AG10803 (cell line): ENCODE measurements at regions not wholly inside any gene's neighbourhood (a gene's known extent, or its start where the extent isn't known, plus 50 kb on each side); places are given as distances from the start of the nearest gene placed in this dataset.

ENCODE experiments used
- DNase-seq: peaks from one replicate; pipeline ENCODE4 v3.0.0; 2010; ENCODE audit warnings: low read depth
- H3K4me3 ChIP-seq: 2 replicates; pipeline ENCODE4 v1.5.1; 2011; ENCODE audit warnings: mild to moderate bottlenecking, low read length, control low read depth
- CTCF ChIP-seq: conservative IDR thresholded peaks from 2 replicates; pipeline ENCODE4 v1.5.1; 2011; ENCODE audit warnings: mild to moderate bottlenecking, low read length, control low read depth, inconsistent platforms

DNA sequence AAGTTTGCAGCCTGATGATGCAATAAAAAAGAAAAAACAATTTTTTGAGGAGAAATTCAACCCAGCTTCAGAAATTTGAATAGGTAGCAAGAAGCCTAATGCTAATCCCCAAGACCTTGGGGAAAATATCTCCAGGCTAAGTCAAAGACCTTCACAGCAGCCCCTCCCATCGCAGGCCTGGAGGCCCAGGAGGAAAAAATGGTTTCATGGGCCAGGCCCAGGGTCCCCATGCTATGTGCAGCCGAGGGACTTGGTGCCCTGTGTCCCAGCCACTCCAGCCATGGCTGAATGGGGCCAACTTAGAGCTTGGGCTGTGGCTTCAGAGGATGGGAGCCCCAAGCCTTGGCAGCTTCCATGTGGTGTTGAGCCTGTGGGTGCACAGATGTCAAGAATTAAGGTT lies 210.3 kb downstream of the SUCLA2 start:
- no peak for TF ChIP-seq CTCF
- H3K4me3 ChIP-seq = no peak overlapping the region
- no peak for DNase-seq

DNA sequence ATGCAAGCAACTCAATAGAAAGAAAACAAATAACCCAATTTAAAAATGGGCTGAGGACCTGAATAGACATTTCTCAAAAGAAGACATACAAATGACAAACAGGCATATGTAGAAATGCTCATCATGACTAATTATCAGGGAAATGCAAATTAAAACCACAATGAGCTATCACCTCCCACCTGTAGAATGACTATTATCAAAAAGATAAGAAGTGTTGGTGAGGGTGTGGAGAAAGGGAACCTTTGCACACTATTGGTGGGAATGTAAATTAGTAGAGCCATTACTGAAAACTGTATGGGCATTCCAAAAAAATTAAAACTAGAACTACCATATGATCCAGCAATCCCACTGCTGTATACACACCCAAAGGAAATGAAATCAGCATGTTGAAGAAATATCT lies 212.2 kb downstream of the SUCLA2 start:
- TF ChIP-seq CTCF = no peak
- no peak overlapping the region for H3K4me3 ChIP-seq

DNA sequence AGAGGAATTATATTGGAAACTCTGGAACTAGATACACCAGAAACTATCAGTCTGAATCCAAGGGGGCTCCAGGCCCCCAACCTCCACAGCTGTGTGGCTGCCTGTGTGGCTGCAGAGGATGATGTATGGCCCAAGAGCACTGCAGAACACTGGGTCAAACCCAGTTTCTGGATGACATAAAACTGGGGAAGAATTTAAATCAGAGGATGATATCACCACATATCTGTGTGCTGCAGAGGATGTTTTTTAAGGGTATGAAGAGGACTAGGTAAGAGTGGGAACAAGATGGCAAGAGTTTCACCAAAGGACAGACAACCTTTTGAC lies 226.4 kb downstream of the SUCLA2 start:
- no peak overlapping the region for H3K4me3 ChIP-seq
- TF ChIP-seq CTCF = no peak
- no peak for DNase-seq

More for the DNA sequence above, 212.2 kb downstream of the SUCLA2 start:
- DNase-seq = no peak

DNA sequence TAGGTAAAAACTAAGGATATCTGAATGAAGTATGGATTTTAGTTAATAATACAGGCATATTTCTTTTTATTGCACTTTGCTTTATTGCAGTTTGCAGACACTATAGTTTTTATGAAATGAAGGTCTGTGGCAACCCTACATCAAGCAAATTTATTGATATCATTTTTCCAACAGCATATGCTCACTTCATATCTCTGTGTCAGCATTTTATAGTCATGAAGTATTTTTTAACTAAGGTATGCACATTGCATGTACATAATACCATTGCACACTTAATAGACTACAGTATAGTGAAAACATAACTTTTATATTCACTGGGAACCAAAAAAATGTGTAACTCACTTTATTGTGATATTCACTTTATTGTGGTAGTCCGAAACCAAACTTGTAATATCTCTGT lies 236.3 kb downstream of the SUCLA2 start:
- no peak for TF ChIP-seq CTCF
- no peak overlapping the region for H3K4me3 ChIP-seq
- DNase-seq = no peak

DNA sequence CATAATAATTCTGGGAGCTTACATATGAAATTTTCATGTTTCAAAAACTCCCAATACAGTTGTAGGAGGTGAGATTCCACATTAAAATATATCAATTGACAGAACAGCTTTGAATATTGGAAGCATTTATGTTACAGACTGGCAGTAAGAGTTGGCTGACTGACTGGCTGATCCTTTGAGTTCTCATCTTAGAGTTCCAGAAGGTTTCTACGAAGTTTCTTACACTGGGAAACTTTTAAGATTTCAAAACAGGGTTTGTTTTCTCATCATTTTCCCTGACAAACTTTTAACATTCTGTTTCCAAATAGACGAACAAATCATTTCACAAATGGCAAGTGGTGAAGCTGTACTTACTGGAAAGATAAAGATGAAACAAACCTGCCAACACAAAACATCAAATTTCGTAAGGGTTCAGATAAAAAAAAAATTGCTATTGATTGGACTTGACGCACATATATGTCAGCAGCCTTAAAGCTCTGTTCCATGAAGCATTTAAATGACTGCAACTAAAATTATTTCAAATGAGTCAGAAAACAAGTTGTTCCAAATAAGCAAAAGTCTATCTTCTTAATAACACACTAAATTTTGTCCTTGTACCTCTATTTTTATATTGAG lies 243.5 kb downstream of the SUCLA2 start:
- no peak for TF ChIP-seq CTCF
- DNase-seq = no peak
- H3K4me3 ChIP-seq = no peak overlapping the region

DNA sequence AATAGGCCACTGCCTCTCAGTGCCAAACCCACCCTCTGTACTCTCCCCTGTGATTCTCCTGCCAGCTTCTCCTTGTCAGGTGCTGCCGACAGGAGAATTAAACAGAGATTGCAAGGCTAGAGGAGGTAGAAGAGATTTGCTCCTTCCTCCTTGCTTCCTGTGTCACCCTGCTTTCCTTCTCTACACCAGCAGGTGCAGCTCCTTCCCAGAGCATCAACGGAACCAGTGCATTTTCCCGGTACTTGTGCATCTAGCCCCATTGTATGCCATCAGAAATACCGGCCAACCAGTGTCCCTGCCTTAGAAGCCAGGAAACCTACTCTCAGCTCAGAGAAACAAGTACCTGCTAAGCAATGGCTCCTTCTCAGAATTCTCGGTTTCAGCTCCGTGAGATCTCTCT lies 253.2 kb downstream of the SUCLA2 start:
- DNase-seq = no peak
- no peak overlapping the region for H3K4me3 ChIP-seq
- no peak for TF ChIP-seq CTCF

DNA sequence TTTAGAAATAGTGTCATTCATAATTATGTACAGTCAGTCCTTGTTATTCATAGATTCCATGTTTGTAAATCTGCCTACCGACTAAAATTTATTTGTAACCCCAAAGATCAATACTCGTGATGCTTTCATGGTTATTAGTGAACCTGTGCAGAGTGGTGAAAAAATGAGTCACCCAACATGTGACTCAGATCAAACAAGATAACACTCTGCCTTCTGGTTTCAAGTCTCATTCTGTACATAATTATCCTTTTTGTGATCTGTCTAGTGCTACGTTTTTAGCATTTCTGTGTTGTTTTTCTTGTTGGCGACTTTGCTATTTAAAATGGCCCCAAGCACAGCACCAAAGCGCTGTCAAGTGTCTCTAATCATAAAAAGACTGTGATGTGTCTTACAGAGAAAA lies 274.7 kb downstream of the SUCLA2 start:
- H3K4me3 ChIP-seq = no peak overlapping the region
- TF ChIP-seq CTCF = no peak
- no peak for DNase-seq
